GM18519 (cell line): ENCODE measurements at regions not wholly inside any gene's neighbourhood (a gene's known extent, or its start where the extent isn't known, plus 50 kb on each side); places are given as distances from the start of the nearest gene placed in this dataset.
"Not testable (repeated sequence)": the region's sequence is repeated elsewhere in the genome, so short reads cannot be mapped to it uniquely, and the experiment has no call there.

Source experiments
- ATAC-seq: cut with Tn5 transposase; IDR thresholded peaks from one replicate; pipeline ENCODE4 v1.9.1; 2021; ENCODE audit warnings: mild to moderate bottlenecking, moderate library complexity; ENCODE audit not compliant: unreplicated experiment, low FRiP score

DNA sequence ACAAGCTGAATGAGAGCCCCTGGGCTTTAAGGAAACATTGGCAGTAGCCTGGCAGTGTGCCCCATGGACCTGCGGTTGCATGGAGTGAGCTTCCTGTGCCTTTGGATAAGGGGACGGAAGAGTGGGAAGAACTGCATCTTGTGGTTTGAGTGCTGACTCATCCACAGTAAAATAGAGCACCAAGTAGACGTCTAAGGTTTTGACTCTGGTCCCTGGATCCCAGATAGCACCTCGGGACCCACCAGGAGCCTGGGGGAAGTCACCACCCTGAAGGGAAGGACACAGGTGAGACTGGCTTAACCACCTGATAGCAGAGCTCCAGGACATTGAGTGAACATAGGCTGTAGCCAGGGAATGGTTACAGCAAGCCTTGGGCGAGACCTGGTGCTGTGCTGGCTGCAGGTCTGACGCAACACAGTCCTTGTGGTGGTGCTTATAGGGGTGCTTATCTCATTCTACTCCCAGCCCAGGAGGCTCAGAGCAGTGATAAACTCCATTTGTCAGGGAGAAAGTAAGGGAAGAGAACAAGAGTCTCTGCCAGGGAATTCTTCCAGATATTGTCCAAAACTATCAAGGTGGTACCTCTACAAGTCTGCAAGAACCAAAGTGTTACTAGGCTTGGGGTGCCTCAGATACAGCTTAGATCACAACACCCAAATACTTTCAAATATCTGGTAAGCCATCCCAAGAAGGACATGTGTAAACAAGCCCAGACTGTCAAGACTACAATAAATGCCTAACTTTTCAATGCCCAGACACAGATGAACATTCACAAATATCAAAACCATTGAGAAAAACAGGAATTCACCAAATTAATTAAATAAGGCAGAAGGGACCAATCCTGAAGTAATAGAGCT lies 123.6 kb upstream of the TET2 start:
- no peak for ATAC-seq

DNA sequence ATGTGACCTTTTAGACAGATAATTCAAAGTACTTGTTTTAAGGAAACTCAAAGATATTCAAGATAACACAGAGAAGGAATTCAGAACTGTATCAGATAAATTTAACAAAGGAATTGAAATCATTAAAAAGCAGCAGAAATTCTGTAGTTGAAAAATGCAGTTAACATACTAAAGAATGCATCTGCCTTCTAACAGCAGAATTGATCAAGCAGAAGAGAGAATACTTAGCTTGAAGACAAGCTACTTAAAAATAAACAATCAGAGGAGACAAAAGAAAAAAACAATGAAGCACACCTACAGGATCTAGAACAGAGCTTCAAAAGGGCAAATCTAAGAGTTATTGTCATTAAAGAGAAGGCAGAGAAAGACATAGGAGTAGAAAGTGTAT lies 123.0 kb upstream of the TET2 start:
- no peak for ATAC-seq

DNA sequence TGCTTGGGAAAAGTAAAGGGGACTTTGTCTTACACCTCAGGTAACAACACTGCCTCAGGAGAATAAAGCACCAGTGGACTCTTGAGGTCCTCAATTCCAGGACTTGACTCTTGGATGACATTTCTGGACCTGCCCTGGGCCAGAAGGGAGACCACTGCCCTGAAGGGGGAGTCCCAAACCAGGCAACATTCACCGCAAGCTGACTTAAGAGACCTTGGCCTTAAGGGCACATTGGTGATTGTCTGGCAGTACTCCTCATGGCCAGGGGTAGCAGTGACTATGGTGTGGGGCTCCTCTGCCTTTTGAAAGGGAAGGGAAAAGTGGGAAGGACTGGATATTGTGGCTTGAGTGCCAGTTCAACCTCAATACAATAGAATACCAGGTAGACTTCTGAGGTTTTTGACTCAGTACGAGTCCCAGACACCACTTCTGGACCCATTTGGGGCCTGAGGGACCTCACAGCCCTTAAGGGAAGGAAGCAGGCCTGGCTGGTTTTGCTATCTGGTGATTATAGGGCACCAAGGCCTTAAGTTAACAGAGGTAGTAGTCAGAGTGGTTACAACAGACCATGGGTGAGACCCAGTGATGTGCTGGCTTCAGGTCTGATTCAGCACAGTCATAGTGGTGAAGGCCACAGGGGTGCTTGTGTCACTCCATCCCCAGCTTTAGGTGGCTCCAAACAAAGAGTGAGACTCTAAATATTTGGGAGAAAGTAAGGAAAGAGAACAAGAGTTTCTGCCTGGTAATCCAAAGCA lies 121.2 kb upstream of the TET2 start:
- no peak for ATAC-seq

DNA sequence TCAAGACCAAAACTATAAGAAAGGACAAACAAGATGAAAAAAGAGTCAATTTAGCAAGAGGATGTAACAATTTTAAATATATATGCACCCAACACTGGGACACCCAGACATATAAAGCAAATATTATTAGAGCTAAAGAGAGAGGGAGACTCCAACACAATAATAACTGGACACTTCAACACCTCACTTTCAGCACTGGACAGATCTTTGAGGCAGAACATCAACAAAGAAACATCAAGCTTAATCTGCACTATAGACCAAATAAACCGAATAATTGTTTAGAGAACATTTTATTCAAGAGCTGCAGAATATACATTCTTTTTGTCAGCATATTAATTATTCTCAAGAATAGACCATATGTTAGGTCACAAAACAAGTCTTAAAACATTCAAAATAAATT lies 109.7 kb upstream of the TET2 start:
- no peak for ATAC-seq

DNA sequence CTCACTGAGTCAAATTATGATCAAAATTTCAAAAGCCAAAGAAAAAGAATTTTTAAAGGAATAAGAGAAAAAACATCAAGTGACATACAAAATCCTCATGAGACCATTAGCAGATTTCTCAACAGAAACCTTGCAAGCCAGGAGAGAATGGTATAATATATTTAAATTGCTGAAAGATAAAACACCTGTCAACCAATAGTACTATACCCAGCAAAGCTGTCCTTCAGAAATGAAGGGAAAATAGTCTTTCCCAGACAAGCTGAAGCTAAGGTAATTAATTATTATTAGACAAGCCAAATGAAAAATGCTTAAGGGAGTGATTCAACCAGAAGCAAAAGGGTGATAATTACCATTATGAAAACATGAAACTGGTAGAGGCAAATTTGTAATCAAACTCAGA lies 104.2 kb upstream of the TET2 start:
- ATAC-seq: no peak

DNA sequence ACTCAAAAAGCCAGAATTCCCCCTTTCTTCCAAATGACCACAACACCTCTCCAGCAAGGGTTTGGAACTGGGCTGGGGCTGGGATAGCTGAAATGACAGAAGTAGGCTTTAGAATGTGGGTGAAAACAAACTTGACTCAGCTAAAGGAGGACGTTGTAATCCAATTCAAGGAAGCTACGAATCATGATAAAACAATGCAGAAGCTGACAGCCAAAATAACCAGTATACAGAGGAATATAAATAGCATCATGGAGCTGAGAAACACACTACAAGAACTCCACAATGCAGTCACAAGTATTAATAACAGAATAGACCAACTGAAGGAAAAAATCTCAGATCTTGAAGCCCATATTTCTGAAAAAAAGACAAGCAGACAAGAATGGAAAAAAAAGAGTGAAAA lies 95.8 kb upstream of the TET2 start:
- no peak for ATAC-seq

DNA sequence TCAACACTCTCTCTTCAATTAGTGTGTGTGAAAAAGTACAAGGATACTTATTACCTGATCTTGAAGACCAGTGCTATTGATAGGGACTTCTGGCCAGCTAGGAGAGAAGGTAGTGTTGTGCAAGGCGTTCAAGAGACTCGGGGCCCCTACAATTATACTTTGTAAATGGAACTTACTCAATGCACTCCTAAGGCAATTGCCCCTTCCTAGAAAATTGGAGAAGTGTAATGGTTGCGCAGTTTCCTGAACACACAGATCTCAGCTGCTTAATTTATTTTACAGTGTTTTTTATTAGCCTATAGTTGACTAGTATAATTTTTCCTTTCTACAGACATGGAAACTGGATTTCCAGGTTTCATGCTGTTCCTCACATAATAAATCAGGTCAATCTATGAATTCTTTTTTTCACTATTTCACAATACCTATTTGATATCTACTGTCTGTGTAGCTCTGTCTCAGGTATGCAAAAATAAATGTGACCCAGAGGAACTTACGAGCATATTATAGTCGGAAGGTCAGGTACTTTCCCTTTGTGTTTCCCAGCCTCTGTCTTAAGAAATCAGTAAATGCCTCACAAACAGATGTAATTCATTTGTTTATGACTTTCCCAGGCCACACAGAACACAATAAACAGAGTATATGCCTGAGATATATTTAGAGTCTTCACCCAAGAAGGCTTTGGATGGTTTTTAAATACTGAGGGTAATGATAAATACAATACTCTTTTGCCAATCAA lies 89.1 kb upstream of the TET2 start:
- ATAC-seq: no peak

DNA sequence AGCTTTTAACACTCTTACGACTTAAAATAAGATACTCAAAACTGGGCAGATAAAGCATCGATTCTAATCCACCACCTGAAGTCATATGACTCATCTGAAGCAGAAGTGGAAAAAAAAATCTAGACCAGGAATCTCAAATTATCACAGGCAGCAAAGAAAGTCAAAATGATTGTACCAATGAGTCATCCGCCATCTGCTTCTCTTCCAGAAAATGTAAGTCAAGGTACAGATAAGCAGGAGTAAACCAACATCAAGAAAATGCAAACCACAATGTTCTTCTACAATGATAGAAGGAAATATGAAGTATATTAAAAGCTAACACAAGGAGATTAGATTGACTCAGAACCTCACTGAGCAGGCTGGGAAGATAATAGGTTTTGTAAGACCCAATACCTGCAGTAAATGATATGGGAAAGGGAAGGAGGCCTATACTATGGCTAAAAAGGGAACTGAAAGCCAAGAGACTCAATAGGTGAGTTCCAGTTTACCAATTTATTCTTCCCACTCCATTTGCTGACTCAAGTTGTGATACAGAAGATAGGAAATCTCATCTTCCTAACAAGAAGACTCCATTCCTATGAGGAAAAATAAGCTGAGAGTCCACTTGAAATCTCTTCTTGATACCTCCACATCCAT lies 88.4 kb upstream of the TET2 start:
- ATAC-seq: no peak

DNA sequence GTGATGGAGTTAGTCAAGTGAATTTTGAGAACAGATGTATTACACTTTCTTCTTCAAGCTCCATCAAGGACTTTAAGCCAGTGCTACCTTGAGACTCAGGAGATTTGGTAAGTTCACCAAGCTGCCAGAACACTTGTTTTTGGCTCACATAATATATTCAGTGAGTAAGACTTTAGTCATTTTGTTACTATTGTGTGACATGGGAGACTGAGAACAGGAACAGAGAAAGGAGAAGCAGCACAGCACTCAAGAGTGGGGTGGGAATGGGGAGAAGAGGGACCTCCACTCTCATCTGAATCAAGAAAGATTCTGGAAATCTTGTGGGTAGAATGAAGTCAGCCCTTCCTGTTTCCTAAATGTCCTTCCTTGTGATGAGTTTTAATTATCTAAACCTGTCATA lies 87.3 kb upstream of the TET2 start:
- peak; percentile 27 for ATAC-seq

DNA sequence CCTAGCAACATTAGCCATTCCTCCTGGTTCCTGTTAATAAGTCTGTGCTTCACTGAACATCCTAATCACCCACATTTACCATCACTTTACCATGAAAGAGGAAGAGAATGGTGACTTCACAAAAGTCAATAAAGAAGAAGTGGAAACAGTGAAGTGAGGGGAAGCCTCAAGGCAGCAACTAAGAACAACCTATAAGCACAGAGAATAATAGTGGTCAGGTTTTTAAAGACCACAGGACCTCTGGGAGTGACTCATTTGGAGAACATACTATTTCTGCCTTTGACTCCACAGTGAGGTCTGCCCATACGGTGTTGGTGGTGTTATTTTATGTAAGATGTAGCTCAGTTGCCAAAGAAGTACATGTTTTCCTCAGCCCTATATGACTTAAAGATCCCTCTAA lies 86.0 kb upstream of the TET2 start:
- ATAC-seq: peak; percentile 89

DNA sequence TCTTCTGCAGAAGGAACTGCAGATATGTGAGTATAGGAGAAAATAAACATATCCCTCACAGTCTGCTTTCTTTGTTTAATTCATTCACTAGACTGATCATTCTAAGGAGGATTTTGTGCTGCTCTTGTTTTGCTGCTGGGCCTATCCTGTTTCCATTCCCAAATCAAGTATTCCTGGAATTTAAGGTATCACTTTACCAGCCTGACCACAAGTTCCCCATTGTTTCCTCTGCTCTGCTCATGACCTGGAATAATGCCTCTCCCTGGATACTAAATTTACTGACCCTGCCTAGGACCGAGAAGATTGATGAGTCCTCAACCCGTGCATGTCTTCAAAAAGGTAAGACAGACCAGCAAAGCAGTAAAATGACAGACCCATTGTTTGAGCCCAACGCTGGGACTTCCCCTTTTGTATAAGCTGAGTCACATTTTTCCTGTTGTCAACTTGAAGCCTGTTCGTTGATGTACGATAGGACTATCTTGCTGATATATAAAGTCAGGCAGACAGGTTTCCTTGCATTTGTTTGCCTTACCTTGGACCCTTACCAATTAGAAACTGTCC lies 85.5 kb upstream of the TET2 start:
- ATAC-seq: no peak

DNA sequence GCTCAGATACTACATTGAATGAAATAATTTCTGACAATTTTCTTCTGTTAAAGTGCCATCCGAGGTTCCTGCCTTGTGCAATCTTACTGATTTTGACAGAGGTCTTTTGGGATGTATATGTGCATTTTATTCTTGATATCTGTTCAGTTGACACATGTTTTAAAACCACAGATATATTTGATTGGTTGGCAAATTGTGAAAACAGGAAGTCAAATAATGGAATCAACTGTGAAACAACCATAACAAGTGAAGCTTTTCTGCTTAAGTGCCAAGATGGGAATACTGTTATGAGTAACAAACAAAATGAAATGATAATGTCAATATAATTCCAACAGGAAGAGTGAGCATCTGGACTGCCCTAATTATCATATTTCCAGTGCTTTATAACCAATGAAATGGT lies 84.9 kb upstream of the TET2 start:
- no peak for ATAC-seq

DNA sequence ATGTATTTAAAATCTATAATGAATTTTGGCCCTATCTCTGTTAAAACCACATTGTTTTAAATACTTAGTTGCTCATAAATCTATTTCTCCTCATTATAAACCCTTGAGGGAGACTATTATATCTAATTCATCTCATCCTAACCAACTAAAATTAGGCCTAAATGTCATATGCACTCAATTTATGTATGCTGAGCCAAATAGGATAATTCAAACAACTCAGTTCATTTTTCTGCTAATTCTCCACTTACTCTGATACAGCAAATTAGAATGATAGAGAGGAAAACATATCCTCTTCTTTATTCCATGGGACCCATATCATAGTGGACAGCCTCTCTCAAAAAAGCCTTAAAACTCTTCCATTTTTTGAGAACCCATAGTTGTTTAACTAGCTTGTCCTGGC lies 80.3 kb upstream of the TET2 start:
- no peak for ATAC-seq

DNA sequence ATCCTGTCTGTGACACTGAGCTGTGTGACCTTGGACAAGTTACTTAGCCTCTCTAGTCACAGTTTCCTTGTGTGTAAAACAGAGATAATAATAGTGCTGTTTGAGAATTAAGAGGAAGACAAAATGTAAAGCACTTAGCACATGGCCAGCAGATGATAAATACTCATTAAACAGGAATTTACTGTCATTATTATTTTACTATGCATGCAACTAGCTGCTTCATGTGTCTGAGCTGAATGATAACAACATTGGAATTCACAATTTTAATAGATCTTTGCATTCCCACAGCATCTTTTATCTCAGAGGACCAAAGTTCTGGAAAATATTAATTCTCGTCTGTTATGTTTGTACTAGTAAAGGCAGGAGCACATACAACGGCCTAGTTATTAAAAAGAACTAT lies 79.2 kb upstream of the TET2 start:
- ATAC-seq: no peak

DNA sequence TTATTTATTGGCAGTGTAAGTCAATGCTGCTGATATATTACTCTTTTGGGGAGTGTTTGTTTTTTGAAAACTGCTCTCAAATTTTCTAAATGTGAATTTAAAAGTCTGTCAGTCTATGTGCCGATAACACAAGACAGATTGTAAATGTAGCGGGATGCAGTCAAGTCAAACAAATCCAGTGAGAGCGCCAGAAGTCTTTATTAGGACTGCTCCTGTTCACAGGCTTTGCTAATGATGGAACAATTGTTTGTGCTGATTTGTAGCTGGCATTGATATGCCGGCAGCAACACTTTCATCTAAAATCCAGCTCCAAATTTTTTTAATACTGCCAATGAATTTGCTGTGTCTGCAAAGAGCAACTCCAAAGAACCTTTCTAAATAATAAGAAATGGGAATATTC lies 78.7 kb upstream of the TET2 start:
- ATAC-seq: no peak

DNA sequence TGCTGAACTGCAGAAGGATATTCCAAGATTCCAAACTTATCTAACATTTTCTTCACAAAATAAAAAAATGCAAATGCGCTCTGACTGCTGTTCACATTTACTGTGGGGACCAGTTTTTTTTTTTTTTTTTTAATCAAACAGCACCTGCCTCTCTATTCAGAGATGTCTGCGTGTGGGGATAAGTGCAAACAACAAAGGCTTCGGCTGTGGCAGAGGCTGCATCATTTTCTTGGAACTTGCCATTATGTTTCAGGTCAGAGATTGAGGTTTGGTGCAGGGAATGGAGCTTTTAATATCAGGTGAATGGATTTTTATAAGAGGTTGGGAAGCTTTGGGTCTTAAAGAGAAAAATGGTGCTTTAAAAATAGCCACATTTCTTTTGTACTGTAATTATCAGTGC lies 78.2 kb upstream of the TET2 start:
- no peak for ATAC-seq

DNA sequence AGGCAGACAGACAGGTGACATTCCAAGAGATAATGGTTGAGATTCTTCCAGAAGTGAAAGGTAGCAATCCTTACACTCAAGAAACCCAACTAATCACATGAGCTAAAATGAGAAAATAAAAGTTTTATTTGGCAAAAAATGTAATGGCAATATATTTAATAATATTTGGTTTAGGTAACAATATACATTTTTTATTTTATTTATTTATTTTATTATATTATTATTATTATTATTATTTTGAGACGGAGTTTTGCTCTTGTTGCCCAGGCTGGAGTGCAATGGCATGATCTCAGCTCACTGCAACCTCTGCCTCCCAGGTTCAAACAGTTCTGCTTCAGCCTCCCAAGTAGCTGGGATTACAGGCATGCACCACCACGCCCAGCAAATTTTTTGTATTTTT lies 74.6 kb upstream of the TET2 start:
- ATAC-seq: not testable (repeated sequence)

DNA sequence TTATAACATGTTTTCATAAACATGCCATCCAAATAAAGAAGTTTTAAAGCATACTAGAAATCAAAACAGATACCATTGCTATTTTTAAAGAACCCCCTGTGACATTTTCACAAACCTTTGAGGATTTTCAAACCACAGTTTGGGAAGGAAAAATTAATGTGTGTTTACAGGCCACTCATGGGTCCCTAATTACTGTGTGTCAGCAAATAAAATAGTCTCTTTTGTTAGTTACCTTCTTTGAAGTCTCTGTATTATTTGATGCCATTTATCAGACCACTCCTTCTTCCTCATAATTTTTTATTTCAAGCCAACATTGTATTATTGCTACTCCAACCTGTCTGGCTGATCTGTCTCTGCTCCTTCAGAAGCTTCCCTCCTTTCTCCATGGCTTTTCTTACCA lies 72.6 kb upstream of the TET2 start:
- ATAC-seq: no peak

DNA sequence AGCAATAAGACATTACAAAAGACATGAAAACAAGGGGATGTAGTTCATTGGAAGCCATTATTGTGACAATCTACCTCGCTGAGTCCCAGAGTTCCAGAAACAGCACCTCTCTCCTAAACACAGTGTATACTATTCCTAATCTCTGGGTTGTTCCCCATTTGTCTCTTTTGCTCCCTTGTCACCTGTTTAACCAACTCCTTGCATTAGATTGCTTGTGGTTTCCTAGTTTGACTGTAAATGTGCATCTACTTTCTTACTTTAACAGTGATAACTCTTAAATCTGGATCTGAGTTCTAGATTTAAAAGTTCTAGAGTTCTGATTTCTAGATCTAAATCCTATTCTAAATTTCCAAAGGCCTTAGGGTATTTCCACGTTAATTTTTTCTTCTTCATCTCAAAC lies 71.6 kb upstream of the TET2 start:
- no peak for ATAC-seq

DNA sequence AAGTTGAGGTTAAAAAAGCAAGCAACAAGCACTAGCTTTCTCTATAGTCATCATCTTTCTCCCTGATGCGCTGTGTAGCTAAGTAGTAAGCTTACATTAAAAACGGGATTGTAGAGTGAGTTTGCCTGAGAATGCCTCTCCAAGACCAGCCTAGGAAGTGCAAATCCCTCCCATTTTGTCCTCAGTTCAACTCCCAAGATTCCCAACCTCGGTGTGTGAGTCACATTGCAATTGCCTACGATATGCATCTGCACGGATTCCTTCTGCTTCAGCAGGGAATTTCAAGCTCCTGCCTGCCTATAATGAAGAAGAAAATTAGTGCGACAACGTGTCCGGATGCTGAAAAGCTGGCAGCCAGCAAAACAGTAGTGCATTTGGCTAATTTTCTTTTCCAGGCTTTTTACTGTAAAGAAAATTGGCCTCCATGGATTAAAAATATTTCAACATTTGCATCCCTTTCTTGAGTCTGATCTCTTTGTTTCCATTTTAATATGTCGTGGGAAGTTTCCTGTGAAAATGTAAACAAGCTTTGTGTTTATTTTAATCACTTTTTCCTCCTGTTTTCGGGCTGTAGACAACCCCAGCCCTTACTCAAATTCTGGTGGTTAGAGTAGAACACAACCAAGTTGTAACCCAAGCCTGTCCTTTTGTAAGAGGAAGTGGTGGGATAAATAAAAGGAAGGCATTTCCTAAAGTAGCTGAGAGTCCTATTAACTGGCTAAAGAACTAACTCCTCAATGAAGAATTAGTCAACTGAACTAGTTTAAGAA lies 58.4 kb upstream of the TET2 start:
- no peak for ATAC-seq
